Fibroblast of pulmonary artery (primary cell): ENCODE measurements at regions not wholly inside any gene's neighbourhood (a gene's known extent, or its start where the extent isn't known, plus 50 kb on each side); places are given as distances from the start of the nearest gene placed in this dataset.

Source experiments
- DNase-seq: peaks from one replicate; pipeline ENCODE4 v3.0.0-alpha.2; 2010; ENCODE audit warnings: low read depth
- H3K4me3 ChIP-seq: replicated peaks from 2 replicates; pipeline ENCODE4 v1.5.1; 2011; ENCODE audit warnings: low read depth, mild to moderate bottlenecking, control low read depth, low read length, moderate library complexity
- TF ChIP-seq, protein P1 (sequence below): IDR thresholded peaks from 2 replicates; pipeline ENCODE4 v1.5.1; 2011; ENCODE audit warnings: mild to moderate bottlenecking, control low read depth, low read length, inconsistent platforms; ENCODE audit errors: missing control alignments

DNA sequence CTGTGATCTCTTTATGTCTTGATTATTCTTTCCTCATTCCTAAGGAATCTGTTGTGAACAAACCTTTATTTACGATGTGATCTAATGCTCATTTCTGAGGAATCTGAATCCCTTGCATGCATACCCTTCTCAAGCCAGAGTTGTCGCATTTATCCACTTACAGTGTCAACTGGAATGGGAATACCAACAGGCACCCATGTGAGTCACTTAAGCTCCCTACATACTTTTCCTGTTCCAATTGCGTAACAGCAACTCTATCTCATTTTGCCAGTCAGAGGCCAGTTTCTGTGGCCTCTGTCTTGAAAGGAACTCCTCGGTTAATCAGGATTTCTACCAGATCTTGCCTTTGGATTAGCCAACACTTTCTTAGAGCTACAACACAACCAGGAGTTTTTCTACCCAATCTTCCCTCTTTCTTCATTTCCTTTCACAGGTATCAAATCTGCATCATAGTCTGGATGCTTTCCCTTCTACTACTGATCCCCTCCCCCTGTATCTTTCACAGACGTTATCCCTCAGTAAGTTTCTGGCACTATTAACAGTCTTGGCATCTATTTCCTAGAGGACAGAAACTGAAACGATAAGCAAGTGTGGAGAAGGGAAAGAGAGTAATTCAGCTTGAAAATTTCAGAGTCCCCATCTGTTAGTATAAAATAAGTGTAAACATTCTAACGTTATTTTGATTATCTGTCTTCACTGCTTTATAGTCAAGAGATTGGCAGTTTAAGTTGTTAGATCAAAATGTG, 66.8 kb upstream of the BCHE start:
- peak; percentile 1 for DNase-seq
- H3K4me3 ChIP-seq, result no peak overlapping the region
- TF ChIP-seq, protein P1, sequence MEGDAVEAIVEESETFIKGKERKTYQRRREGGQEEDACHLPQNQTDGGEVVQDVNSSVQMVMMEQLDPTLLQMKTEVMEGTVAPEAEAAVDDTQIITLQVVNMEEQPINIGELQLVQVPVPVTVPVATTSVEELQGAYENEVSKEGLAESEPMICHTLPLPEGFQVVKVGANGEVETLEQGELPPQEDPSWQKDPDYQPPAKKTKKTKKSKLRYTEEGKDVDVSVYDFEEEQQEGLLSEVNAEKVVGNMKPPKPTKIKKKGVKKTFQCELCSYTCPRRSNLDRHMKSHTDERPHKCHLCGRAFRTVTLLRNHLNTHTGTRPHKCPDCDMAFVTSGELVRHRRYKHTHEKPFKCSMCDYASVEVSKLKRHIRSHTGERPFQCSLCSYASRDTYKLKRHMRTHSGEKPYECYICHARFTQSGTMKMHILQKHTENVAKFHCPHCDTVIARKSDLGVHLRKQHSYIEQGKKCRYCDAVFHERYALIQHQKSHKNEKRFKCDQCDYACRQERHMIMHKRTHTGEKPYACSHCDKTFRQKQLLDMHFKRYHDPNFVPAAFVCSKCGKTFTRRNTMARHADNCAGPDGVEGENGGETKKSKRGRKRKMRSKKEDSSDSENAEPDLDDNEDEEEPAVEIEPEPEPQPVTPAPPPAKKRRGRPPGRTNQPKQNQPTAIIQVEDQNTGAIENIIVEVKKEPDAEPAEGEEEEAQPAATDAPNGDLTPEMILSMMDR, result no peak

DNA sequence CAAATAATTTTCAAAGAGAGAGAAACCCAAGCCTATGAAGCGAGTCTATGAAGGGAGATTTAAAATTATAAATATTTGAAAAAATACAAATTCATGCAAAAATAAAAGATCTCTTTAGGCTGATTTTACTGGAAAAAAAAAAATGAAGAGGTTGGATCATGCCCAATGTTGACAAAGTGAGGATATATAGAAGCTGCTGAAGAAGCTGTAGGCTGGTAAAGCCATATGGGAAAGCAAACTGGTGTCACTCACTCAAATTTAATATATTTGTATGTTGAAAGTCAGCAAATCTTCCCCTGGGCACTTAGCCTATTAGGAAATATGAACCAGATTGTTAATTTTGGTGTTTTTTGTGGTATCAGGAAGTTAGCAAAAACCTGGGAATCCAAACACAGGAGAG, 61.8 kb upstream of the BCHE start:
- no peak overlapping the region for H3K4me3 ChIP-seq
- DNase-seq, result no peak
- TF ChIP-seq, protein P1, result no peak

DNA sequence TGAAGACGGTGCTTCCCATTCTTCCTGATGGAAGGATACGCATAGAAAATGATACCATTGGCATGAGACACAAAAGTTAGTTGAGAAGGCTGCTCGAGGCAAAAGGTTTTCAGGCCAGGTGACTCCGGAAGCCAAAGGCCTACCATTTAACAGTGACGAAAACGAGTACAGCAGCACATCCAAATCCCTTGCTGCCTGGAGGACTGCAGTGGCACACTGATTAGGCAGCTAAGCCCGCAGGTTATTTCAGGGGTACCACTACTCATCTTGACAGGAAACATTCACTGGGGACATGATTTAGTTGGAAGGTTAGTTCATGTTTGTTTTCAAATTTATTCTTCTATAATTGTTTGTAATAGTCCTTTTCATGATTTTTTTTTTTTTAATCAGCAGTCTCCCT, 59.9 kb upstream of the BCHE start:
- DNase-seq, result no peak
- TF ChIP-seq, protein P1, result no peak
- H3K4me3 ChIP-seq, result no peak overlapping the region

DNA sequence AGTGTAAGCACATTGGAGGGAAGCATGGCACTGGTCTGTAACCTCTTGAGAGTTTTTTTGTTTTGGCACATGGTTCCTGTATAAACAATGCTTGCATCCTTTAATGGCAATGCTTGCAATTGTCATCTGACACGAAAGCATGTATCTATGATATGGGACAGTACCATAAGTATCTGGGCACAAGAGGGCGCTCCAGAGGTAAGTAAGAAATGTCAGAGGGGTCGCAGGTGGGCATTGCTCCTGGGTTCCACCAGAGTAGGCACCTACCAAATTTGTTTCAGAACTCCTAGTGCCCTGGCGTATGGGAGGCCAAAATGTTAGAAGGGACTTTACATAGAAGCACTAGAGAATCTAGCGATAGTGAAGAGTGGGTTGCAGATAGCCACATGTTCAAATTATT, 58.7 kb upstream of the BCHE start:
- no peak overlapping the region for H3K4me3 ChIP-seq
- DNase-seq, result peak; percentile 2
- TF ChIP-seq, protein P1, result no peak

DNA sequence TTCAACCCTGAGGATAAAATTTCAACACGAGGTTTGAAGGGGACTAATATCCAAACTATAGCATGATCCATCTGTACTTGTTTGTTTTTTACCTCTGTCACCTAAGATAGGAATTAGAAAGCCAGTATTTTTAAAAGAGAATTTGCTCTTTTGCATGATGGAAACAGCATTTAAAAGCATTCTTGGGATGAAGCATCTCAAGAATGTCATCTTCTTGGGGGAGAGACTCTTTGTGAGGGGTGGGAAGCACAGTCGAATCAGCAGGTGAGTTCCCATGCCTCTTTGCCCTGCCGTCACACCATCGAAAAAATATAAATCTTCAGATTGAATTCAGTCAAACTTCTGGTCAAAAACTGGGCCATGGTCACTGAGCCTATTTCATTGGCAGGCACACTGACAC, 55.3 kb upstream of the BCHE start:
- TF ChIP-seq, protein P1, result no peak
- no peak overlapping the region for H3K4me3 ChIP-seq
- no peak for DNase-seq
